ENCODE measurements at regions not wholly inside any gene's neighbourhood (a gene's known extent, or its start where the extent isn't known, plus 50 kb on each side); places are given as distances from the start of the nearest gene placed in this dataset.

- no peak for TF ChIP-seq POLR2A (IDR thresholded peaks at IDR 0.05; ENCODE audit: low read depth, low read length)
- TF ChIP-seq POLR2AphosphoS5 (IDR thresholded peaks at IDR 0.05; ENCODE audit: low read depth, low read length) = no peak
- no peak for TF ChIP-seq TAF1 (IDR thresholded peaks at IDR 0.05; ENCODE audit: borderline replicate concordance, low read depth, low read length)
- no peak for FAIRE-seq
- DNase-seq (ENCODE audit: insufficient read length) = no peak
Measured at GRCh38 chr7:41375582-41375981, 327.3 kb downstream of the INHBA start.

DNA sequence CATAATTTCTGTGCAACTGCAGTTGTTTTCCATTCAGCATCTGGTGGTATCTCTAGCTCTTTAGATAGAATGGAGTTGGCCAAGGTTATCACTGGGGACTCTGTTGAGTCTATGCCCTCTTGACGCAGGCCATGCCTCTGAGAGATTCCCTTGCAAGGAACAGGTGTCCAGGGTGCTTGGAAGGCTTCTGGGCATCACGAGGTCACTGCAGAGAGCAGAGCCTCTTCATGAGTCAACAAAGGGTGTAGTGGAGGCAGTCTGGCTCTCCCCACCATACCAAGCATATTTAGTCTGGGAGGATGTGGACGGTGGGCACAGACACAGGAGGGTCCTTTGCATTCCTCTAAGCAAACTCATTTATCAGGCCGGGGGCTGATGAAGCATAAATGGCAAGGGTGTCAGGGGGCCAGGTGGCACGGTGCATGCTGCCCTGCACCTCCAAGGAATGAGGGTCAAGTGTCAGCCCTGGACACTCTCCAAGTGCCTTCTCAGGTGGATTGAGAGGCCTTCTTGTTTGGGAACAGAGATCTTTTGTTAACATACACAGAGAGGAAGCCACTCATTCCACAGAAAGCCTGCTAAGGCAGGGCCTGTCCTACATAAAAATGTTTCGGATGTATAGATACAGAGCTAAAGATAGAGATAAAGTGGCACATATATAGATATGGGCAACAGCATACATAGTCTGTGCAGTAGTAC lies 328.6 kb downstream of the INHBA start:
- TF ChIP-seq POLR2AphosphoS5 (IDR thresholded peaks at IDR 0.05; ENCODE audit: low read depth, low read length) = no peak
- TF ChIP-seq POLR2A (IDR thresholded peaks at IDR 0.05; ENCODE audit: low read depth, low read length) = no peak
- TF ChIP-seq TAF1 (IDR thresholded peaks at IDR 0.05; ENCODE audit: borderline replicate concordance, low read depth, low read length) = no peak
- no peak for FAIRE-seq
- no peak for DNase-seq (ENCODE audit: insufficient read length)

- DNase-seq (ENCODE audit: insufficient read length) (no peak), FAIRE-seq (no peak)
- TF ChIP-seq POLR2A (IDR thresholded peaks at IDR 0.05; ENCODE audit: low read depth, low read length) = no peak
- TF ChIP-seq TAF1 (IDR thresholded peaks at IDR 0.05; ENCODE audit: borderline replicate concordance, low read depth, low read length) = no peak
- TF ChIP-seq POLR2AphosphoS5 (IDR thresholded peaks at IDR 0.05; ENCODE audit: low read depth, low read length) = no peak
Measured at GRCh38 chr7:41367967-41368882, 334.7 kb downstream of the INHBA start.

GRCh38 chr7:41351091-41351490 lies 351.8 kb downstream of the INHBA start:
- TF ChIP-seq POLR2A (IDR thresholded peaks at IDR 0.05; ENCODE audit: low read depth, low read length) (no peak), TAF1 (IDR thresholded peaks at IDR 0.05; ENCODE audit: borderline replicate concordance, low read depth, low read length) (no peak), POLR2AphosphoS5 (IDR thresholded peaks at IDR 0.05; ENCODE audit: low read depth, low read length) (no peak)
- FAIRE-seq (no peak), DNase-seq (ENCODE audit: insufficient read length) (no peak)

DNA sequence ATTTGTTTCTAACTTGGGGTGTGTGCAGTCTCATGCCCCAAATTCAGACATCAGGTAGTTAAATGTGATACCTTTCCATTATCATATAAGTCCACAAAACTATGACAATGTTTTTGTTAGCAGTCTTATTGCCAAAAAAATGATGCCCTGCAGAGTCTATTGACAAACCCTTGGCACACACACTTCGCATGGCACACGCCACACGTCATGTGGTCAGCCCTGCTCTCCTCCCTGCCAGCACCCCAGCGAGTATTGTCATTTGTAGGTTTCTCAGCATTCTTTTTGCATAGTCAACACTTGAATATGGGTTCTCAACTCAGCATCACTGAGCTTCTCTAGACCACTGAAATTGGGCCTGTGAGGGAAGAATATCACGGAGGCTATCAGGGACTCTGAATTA lies 356.0 kb downstream of the INHBA start:
- FAIRE-seq (no peak), DNase-seq (ENCODE audit: insufficient read length) (no peak)
- TF ChIP-seq POLR2A (IDR thresholded peaks at IDR 0.05; ENCODE audit: low read depth, low read length) (no peak), POLR2AphosphoS5 (IDR thresholded peaks at IDR 0.05; ENCODE audit: low read depth, low read length) (no peak), TAF1 (IDR thresholded peaks at IDR 0.05; ENCODE audit: borderline replicate concordance, low read depth, low read length) (no peak)

DNA sequence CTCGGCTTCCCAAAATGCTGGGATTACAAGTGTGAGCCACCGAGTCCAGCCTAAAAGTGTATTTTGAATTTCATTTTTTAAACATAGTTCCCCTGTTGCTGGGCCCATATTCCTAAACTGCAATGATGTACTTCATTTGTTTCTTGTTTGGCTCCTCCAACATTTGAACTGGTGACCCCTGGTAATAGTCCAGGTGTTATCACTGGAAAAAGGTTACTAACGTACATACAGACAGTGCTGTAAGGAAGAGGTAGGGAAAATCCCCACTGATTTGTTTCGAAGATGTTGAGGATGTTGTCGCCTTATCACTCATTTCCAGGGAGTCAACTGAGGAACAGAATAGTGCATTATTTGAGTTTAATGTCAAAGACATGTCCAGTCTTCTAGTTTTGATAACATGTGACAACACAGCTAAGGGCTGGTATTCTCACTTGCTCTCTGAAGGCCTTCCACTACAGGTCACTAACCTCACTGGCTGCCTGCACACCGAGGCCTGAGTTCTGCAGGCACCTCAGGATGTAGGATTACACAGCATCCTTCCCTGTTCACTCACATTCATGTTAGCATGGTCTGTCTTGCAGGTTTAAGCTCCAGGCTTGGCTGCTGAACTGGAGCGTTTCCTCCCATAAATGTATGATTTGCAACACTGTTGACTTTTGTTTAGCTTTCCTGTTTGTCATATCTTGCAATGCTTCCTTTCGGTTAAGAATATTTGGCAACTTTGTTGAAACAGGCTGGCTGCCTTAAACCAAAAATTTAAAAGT lies 362.8 kb downstream of the INHBA start:
- TF ChIP-seq POLR2AphosphoS5 (IDR thresholded peaks at IDR 0.05; ENCODE audit: low read depth, low read length) = no peak
- TF ChIP-seq POLR2A (IDR thresholded peaks at IDR 0.05; ENCODE audit: low read depth, low read length) = no peak
- no peak for TF ChIP-seq TAF1 (IDR thresholded peaks at IDR 0.05; ENCODE audit: borderline replicate concordance, low read depth, low read length)
- FAIRE-seq = no peak
- no peak for DNase-seq (ENCODE audit: insufficient read length)

DNA sequence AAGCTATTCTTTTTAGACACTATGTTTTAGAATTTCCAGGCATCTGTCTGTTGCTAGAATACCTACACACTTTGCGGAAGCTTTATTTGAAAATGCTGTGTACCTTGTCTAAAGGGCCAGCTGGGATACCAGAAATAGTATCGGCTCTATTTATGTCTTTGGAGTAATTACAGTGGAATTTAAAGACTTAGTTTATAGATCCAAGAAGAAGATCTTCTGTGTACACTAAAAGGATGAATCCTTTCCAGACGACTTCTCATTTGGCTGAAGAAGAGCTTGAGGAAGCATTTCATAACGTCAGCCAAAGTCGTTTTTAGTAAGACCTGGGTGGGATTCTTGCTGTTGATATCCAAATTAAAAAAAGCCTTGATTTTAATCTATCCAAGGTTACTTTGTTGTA lies 365.9 kb downstream of the INHBA start:
- DNase-seq (ENCODE audit: insufficient read length) (no peak), FAIRE-seq (no peak)
- no peak for TF ChIP-seq POLR2AphosphoS5 (IDR thresholded peaks at IDR 0.05; ENCODE audit: low read depth, low read length)
- no peak for TF ChIP-seq TAF1 (IDR thresholded peaks at IDR 0.05; ENCODE audit: borderline replicate concordance, low read depth, low read length)
- no peak for TF ChIP-seq POLR2A (IDR thresholded peaks at IDR 0.05; ENCODE audit: low read depth, low read length)

DNA sequence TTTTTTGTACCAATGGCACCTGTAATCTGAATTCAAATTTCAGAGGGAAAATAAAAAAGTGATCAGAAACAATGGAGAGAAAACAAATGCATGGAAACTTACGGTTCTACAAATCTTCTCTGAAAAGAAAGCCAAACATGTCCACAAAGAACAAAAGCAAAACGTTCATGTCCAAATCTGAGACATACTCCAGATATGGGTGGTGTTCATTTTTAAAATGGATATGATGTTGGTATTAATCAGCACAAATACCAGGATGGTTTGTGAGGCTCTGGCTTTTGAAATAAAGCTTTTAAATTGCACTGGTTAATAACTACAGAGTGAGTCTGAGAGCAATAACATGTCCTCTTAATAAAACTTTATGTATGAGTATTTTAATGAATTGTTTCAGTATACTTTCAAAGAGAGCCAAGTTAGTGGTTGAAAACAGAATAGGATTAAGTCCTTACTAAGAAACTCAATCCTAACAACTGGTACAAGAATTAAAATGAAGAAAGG lies 366.4 kb downstream of the INHBA start:
- TF ChIP-seq POLR2AphosphoS5 (IDR thresholded peaks at IDR 0.05; ENCODE audit: low read depth, low read length) (no peak), TAF1 (IDR thresholded peaks at IDR 0.05; ENCODE audit: borderline replicate concordance, low read depth, low read length) (no peak), POLR2A (IDR thresholded peaks at IDR 0.05; ENCODE audit: low read depth, low read length) (no peak)
- DNase-seq (ENCODE audit: insufficient read length) = no peak
- no peak for FAIRE-seq

DNA sequence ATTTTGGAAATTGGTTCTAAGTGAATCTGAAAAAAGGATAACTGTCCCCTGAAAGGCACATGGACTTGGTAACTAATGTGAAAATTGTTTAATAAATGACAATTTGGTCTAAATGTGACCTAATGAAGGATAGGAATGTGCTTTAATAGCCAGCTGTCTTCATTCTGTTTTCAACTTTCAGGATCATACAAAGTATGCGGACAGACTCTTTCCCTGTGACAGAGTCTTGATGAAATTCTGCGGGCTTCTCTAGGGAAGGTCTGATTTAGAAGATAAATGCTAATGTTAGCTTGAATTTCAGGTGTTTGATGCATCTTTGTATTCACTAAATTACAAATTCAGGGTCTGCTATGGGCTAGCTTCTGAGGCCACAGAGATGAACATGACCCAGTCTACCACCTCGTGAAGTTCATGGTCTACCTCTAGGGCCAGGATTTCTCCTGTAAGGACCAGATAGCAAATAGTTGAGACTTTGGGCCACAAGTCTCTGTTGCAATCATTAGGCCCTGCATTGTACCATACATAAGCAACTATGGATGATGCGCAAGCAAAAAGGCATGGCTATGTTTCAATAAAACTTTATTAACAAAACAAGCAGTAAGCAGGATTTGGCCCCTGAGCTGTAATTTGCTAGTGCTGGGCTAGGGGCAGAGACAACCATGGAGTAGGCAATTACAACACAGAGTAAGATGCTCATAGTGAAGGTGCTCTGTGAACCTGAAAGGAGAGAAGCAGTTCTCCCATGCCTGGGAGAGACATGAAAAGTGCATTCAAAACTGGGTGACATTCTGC lies 368.6 kb downstream of the INHBA start:
- DNase-seq (ENCODE audit: insufficient read length) (no peak), FAIRE-seq (no peak)
- TF ChIP-seq POLR2AphosphoS5 (IDR thresholded peaks at IDR 0.05; ENCODE audit: low read depth, low read length) (no peak), POLR2A (IDR thresholded peaks at IDR 0.05; ENCODE audit: low read depth, low read length) (no peak), TAF1 (IDR thresholded peaks at IDR 0.05; ENCODE audit: borderline replicate concordance, low read depth, low read length) (no peak)

- FAIRE-seq = no peak
- DNase-seq (ENCODE audit: insufficient read length) = no peak
Measured at GRCh38 chr7:41333511-41333910, 369.4 kb downstream of the INHBA start.

More at GRCh38 chr7:41333511-41333910, 369.4 kb downstream of the INHBA start:
- TF ChIP-seq POLR2AphosphoS5 (IDR thresholded peaks at IDR 0.05; ENCODE audit: low read depth, low read length) = no peak
- TF ChIP-seq POLR2A (IDR thresholded peaks at IDR 0.05; ENCODE audit: low read depth, low read length) = no peak
- TF ChIP-seq TAF1 (IDR thresholded peaks at IDR 0.05; ENCODE audit: borderline replicate concordance, low read depth, low read length) = no peak
